Tibial nerve (tissue), 4 donors: ENCODE measurements at regions not wholly inside any gene's neighbourhood (a gene's known extent, or its start where the extent isn't known, plus 50 kb on each side); places are given as distances from the start of the nearest gene placed in this dataset.

ENCODE experiments used
- DNase-seq, 2 donors: peaks; one replicate each; pipeline ENCODE4 v3.0.0-alpha.2; 2019; ENCODE audit warnings: low spot score in 2 of 2
- H3K27ac ChIP-seq, 4 donors: fragments of 200-600 bp; sonication (generic) in 3 of 4; one replicate each; pipeline ENCODE4 v1.5.1; 2017 to 2019; ENCODE audit warnings: mild to moderate bottlenecking in 1 of 4
- H3K27me3 ChIP-seq, 2 donors: fragments of 200-600 bp; sonication (generic) in 1 of 2; one replicate each; pipeline versions ENCODE4 v1.5.1 to v1.6.0; 2017 to 2019
- H3K36me3 ChIP-seq, 3 donors: fragments of 200-600 bp; sonication (generic); one replicate each; pipeline ENCODE4 v1.5.1; 2018 to 2019
- H3K4me1 ChIP-seq, 4 donors: fragments of 200-600 bp; sonication (generic) in 3 of 4; one replicate each; pipeline ENCODE4 v1.5.1; 2017 to 2019
- H3K4me3 ChIP-seq, 4 donors: fragments of 200-600 bp; sonication (generic) in 3 of 4; one replicate each; pipeline ENCODE4 v1.5.1; 2017 to 2019; ENCODE audit warnings: mild to moderate bottlenecking in 1 of 4, moderate library complexity in 1 of 4
- H3K9me3 ChIP-seq, 4 donors: fragments of 200-600 bp; sonication (generic) in 3 of 4; one replicate each; pipeline ENCODE4 v1.5.1; 2017 to 2019
- EP300 ChIP-seq, 2 donors: sonication (generic); formaldehyde crosslinking; IDR thresholded peaks; one replicate each; pipeline ENCODE4 v1.6.1; 2017; ENCODE audit warnings: antibody characterized with exemption in 2 of 2, mild to moderate bottlenecking in 1 of 2
- POLR2A ChIP-seq, 2 donors: fragments of 450-650 bp; IDR thresholded peaks; one replicate each; pipeline ENCODE4 v1.6.1; 2017; ENCODE audit warnings: antibody characterized with exemption in 2 of 2, mild to moderate bottlenecking in 2 of 2, moderate library complexity in 2 of 2
- WGBS, 2 donors: methylation state at CpG; one replicate each; pipeline ENCODE4 v1.1.5; 2018; 5-methylcytosine and 5-hydroxymethylcytosine counted together
- TF ChIP-seq, protein P1 (sequence below), 5 experiments: fragments of 200-600 bp in 3 of 5; fragments of 450-650 bp in 2 of 5; sonication (generic) in 3 of 5; IDR thresholded peaks; one replicate each; pipeline ENCODE4 v1.5.1; 2016 to 2019; ENCODE audit warnings: antibody characterized with exemption in 5 of 5, mild to moderate bottlenecking in 3 of 5, moderate library complexity in 2 of 5

DNA sequence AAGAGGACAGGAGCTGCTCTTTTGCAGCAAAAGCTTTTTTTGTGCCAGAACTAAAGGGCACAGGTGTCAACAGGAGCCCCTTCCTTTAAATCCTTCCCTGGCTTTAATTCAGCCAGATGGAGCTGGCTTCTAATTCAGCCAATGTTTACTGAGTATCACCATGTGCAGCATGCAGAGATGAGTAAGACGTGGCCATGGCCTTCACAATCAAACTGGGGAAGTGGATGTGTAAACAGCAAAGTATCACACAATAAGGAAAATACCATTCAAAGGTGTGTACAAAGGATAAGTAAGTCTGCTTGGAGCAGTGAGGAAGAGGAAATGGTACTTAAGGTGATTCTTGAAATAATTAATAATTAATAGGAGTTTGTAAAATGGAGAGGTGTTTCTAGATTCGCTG lies 243.4 kb downstream of the NXPE2 start:
- WGBS, 2 donors = 70 to 76% methylated on average over 2 of the region's 2 CpGs
- H3K27ac ChIP-seq = no peak overlapping the region
- no peaks in the 10 kb centered on the region for H3K4me1 ChIP-seq

DNA sequence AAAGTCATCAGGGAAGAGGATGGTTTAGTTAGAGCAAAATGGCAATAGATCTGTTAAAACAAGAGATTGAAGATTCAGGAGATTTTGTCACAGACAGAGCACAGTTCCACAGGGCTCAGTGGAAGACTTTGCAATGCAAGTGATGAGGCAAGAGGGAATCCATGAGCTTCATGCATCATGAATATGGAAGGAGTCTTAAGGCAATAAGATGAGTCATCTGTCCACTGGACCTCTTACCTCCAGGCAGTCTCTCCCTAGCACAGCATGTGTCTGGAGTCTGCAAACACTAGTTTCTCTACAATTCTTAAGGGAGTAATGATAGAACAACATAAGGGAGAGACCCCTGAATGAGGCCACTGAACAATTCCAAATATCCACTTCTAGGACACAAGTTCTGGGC lies 245.7 kb downstream of the NXPE2 start:
- Histone ChIP-seq H3K36me3 (no peaks in the 10 kb centered on the region), H3K9me3 (peaks cover 0 to 5% (median 0%) of the 10 kb centered on the region in 4 donors), H3K27me3 (no peaks in the 10 kb centered on the region), H3K27ac (no peak overlapping the region), H3K4me1 (no peaks in the 10 kb centered on the region), H3K4me3 (no peak overlapping the region)
- DNase-seq = no peak
- TF ChIP-seq EP300 (IDR thresholded peaks at IDR 0.05) = no peak
- TF ChIP-seq POLR2A (IDR thresholded peaks at IDR 0.05) = no peak
- TF ChIP-seq, protein P1, sequence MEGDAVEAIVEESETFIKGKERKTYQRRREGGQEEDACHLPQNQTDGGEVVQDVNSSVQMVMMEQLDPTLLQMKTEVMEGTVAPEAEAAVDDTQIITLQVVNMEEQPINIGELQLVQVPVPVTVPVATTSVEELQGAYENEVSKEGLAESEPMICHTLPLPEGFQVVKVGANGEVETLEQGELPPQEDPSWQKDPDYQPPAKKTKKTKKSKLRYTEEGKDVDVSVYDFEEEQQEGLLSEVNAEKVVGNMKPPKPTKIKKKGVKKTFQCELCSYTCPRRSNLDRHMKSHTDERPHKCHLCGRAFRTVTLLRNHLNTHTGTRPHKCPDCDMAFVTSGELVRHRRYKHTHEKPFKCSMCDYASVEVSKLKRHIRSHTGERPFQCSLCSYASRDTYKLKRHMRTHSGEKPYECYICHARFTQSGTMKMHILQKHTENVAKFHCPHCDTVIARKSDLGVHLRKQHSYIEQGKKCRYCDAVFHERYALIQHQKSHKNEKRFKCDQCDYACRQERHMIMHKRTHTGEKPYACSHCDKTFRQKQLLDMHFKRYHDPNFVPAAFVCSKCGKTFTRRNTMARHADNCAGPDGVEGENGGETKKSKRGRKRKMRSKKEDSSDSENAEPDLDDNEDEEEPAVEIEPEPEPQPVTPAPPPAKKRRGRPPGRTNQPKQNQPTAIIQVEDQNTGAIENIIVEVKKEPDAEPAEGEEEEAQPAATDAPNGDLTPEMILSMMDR (IDR thresholded peaks at IDR 0.05) = no peak

More for the DNA sequence above, 243.4 kb downstream of the NXPE2 start:
- Histone ChIP-seq H3K27me3 (no peaks in the 10 kb centered on the region), H3K36me3 (no peaks in the 10 kb centered on the region), H3K9me3 (peaks cover 0 to 5% (median 0%) of the 10 kb centered on the region in 4 donors), H3K4me3 (no peak overlapping the region)
- TF ChIP-seq POLR2A (IDR thresholded peaks at IDR 0.05) (no peak), EP300 (IDR thresholded peaks at IDR 0.05) (no peak)
- TF ChIP-seq, protein P1 (IDR thresholded peaks at IDR 0.05) = no peak
- no peak for DNase-seq

DNA sequence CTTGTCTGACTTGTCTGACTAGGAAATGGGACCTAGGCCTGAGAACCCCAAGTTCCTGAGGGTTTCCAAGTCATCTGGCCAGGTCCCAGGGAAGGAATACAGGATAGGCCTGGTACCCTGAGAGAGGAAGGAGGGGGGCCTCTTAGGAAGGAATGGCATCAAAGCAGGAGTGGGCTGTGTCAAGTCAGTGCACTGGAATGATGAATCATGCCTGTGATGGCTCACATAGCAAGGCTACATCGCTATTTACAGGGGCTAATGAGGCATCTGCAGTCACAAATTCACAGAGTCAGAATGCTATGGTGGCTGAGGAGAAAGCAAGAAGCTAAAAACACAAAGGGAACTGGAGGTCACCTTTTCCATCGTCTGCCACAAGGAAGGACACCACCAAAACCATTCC lies 247.3 kb downstream of the NXPE2 start:
- no peak overlapping the region for H3K4me3 ChIP-seq
- H3K4me1 ChIP-seq = no peaks in the 10 kb centered on the region
- TF ChIP-seq, protein P1 (IDR thresholded peaks at IDR 0.05) = no peak
- no peak for TF ChIP-seq POLR2A (IDR thresholded peaks at IDR 0.05)
- TF ChIP-seq EP300 (IDR thresholded peaks at IDR 0.05) = no peak
- no peak overlapping the region for H3K27ac ChIP-seq
- no peaks in the 10 kb centered on the region for H3K27me3 ChIP-seq
- H3K9me3 ChIP-seq = peaks cover 0 to 5% (median 0%) of the 10 kb centered on the region in 4 donors
- 76 to 77% methylated on average over 2 of the region's 2 CpGs for WGBS, 2 donors
- no peaks in the 10 kb centered on the region for H3K36me3 ChIP-seq
- no peak for DNase-seq

DNA sequence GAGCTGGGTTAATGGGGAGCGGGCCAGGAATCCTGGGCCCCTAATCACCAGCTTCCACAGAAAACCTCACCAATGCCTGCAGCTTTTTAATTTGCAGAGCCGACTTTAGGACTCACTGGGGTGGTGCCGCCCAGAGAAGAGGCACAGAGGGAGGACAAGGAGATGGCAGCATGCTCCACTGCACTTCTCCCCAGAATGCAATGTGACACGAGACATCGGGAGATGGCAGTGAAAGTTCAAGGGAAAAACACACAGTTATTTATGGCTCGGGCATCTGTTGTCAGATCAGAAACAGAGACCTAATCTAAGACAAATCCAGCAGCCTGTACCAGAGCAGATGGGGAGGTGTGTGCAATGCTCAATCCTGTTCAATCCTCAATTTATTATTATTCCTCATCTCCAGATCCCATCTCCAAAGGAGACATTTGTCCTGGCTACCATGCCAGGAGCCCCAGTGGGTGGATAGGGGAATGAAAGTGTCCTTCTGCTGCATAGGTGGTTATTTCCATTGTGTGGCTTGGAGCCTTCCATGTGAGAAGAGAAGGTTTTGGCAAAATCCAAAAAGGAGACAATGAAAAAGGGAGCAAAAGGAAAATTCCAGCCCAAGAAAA lies 250.0 kb downstream of the NXPE2 start:
- WGBS, 2 donors = 56 to 63% methylated on average over 6 of the region's 6 CpGs
- Histone ChIP-seq H3K9me3 (peaks cover 0 to 11% (median 0%) of the 10 kb centered on the region in 4 donors), H3K4me3 (no peak overlapping the region), H3K36me3 (no peaks in the 10 kb centered on the region), H3K4me1 (no peaks in the 10 kb centered on the region), H3K27ac (no peak overlapping the region), H3K27me3 (no peaks in the 10 kb centered on the region)
- no peak for DNase-seq
- TF ChIP-seq, protein P1 (IDR thresholded peaks at IDR 0.05) = no peak
- TF ChIP-seq EP300 (IDR thresholded peaks at IDR 0.05) = no peak
- no peak for TF ChIP-seq POLR2A (IDR thresholded peaks at IDR 0.05)

DNA sequence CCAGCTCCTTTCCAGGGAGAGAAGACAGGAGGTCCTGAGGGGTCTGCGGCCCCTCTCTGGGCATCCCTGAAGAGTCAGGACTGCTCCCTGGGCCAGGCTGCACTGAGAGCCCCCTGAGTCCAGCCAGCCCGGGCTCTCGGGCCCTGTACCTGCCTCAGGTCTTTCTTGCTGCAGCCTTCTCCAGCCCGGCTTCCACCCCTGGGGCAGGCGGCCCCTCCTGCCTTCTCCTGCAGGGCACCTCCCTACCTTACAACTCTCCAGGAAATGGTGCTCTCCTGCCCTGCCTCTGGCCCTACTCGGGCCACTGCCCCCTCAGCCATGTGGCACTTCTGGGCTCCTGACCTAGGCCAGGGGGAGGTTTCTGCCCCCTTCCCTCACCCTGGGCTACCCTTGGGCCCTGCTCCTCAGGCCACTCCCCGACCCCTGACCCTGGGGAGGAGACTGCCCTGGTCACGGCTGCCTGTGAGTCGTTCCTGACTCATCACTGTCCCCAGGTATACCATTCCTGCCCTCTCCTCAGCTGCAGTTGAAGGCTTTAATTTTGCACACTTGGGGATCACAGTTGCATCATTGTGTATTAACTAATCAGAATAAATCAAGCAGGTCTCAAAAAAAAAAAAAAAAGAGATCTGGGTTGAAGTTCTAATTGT lies 251.1 kb downstream of the NXPE2 start:
- no peaks in the 10 kb centered on the region for H3K36me3 ChIP-seq
- H3K4me3 ChIP-seq = no peak overlapping the region
- TF ChIP-seq EP300 (IDR thresholded peaks at IDR 0.05) = no peak
- TF ChIP-seq, protein P1 (IDR thresholded peaks at IDR 0.05) = no peak
- no peak for TF ChIP-seq POLR2A (IDR thresholded peaks at IDR 0.05)
- H3K9me3 ChIP-seq = peaks cover 0 to 18% (median 0%) of the 10 kb centered on the region in 4 donors
- DNase-seq = no peak
- WGBS, 2 donors = 75 to 76% methylated on average over 7 to 9 of the region's 9 CpGs
- H3K4me1 ChIP-seq = no peaks in the 10 kb centered on the region
- no peaks in the 10 kb centered on the region for H3K27me3 ChIP-seq
- H3K27ac ChIP-seq = no peak overlapping the region
